ENCODE measurements at regions not wholly inside any gene's neighbourhood (a gene's known extent, or its start where the extent isn't known, plus 50 kb on each side); places are given as distances from the start of the nearest gene placed in this dataset.

DNA sequence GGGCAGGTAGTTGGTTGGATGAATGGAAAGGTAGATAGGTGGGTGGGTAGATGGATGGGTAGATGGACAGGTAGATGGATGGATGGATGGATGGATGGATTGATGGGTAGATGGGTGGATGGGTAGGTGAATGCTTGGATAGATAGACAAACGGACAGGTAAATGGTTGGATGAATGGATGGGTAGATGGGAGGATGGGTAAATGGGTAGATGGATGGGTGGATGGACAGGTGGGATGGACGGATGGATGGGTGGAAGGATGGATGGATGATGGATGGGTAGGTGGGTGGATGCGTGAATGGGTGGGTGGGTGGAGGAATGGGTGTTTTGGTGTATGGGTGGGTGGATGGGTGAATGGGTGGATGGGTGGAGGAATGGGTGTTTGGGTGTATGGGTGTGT is 50.1 kb upstream of the ASAP2 start:
- no peak for DNase-seq
- intact Hi-C loops (cut with DNase I): no loop called here

DNA sequence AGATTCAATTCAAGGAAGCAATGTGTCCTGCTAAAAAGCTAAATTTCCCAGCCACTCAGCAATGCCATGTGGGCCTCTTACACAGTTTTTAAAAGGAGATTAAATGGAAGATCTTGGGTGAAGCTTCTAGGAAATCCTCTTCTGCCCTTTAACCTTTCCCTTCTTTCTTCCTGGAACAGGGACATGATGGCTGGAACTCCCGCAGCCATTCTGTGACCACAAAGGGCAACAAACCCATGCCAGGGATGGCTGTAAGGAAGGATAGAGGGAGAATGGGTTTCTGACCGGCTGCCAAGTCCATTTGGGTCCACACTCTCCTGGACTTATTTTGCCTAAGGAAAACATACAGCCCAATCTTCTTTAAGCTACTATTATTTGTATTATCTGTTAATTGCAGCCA is 52.6 kb upstream of the ASAP2 start:
- DNase-seq: no peak
- intact Hi-C loops (cut with DNase I): no loop called here

DNA sequence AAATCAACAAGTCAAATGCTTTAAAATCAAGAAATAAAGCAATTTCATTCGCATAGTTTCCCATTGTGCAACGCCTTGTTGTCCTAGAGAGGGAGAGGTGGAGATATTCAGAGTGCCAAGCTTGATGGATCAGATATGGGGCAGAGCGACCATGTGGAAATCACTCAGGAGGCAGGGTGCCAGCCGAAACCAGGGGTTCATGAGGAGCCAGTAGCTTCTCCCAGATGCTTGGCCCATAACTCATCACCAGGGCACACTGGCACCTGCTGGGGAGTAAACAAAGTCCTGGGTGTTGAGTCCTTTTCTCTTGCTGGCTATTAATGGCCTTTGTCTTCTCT is 53.0 kb upstream of the ASAP2 start:
- no peak for DNase-seq
- intact Hi-C loops (cut with DNase I): no loop called here

DNA sequence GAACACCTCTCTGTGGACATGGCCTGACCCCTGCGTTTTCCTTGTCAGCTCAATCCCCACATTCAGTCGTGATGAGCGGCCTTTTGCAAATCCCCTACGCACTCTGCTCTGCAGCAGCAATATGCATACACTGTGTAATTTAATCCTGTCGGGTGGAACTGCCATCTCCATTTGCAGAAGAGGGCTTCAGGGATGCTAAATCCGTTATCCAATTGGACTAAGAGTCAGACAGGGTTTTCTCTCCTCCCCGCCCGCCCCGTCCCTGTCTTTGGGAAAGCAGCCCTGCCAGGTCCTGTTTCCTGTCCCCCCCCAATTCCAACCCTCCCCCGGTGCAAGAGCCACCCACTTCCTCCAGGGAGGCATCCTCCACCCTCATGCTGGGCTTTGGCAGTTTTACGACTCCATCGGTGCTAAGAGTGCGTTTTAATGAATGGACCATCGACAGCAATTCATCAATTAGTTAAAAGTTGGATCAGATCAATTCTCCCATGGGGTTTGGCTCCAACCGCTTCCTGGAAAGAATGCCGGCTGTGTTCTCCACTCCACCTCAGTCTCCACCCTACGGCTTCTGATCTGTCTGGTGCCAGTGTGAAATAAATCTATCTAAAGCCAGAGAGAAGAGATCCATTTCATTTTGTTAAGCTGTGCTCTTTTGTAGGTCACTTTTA is 53.5 kb upstream of the ASAP2 start:
- intact Hi-C loops (cut with DNase I): no loop called here
- DNase-seq: no peak

DNA sequence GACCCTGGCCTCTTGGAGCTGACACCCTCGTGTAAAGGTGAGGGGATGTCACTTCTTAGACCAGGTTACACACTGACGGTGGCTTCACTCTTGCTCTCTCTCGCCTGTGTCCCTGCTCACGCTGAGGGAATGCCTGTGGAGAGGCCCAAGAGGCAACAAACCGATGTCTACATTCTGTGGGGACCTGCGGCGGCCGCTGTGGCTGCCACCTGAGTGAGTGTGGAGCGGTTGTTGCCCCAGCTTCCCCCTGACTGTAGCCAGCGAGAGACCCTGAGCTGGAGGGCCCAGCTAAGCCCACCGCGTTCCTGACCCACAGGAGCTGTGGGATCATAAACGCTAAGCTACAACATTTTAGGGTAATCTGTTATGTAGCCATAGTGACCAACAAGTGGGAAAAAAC is 55.7 kb upstream of the ASAP2 start:
- DNase-seq: no peak
- intact Hi-C loops (cut with DNase I): no loop called here

DNA sequence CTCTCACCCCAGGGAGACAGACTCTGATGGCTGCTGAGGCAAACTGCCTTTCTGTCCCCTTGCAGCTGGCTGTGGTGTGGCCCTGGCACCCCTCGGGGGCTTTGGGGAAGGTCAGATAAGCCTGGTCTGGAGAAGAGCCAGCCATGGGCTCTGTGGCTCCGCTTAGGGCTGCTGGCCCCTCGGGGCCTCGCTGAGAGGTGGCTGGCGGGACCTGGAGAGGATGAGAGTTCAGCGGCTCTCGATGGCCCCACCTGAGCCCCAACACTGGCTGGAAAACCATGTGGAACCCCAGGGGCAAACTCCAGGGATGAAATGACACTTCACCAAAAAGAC is 56.1 kb upstream of the ASAP2 start:
- no peak for DNase-seq
- intact Hi-C loops (cut with DNase I): no loop called here

DNA sequence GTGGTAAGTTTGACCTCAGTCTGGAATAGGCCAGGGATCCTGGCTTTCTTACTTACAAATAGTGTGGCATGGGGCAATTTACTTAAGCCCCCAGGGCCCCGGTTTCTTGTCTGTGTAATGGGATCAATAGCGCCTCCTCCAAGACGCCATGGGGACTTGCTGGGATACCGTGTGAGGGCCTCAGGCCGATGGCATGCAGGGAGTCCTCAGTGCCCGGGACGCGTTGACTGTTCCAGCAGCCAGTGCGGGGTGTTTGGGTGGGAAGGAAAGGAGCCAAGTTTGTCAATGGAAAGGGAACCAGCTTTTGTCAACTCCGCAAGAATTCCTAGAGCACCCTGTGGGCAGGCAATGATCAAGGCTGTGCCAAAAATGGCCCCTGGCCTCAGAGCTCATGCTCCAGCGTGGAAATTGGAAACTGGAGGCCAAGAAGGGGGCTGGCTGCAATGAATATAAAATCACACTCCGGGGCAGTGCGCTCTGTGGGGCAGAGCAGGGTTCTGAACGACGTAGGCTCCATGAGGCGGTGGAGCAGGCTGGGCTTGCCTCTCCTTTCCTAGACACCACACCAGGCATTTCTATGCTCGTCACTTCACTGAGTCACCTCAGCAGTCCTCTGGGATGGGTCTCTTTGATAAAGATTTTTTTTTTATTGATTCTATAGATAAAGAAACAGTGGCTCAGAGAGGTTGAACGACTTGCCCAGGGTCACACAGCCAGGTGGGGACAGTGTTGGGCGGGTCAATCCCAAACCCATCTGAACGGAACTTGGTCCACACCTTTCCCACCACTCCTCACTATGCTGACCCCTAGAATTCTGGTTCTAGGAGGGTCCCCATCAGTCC is 56.7 kb upstream of the ASAP2 start:
- intact Hi-C loops (cut with DNase I): loop anchor here (10.0 kb wide), 1 partner anchor 185 kb away; no protein-coding TSS in a partner anchor

DNA sequence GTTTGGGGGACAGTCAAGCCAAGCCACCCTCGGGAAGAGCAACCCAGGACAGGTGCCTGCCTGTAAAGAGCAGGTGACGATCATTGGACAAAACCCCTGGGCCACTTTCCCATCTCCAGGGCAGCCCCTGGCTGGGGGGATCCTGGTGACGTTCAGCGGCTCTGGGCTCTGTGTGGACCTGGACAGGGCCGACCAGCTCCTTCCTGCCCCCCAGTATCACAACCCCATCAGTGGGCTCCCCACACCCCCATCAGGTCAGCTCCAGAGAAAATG is 57.3 kb upstream of the ASAP2 start:
- no peak for DNase-seq
- intact Hi-C loops (cut with DNase I): loop anchor here (10.0 kb wide), 1 partner anchor 185 kb away; no protein-coding TSS in a partner anchor

More for the DNA sequence above, 56.7 kb upstream of the ASAP2 start:
- no peak for DNase-seq

DNA sequence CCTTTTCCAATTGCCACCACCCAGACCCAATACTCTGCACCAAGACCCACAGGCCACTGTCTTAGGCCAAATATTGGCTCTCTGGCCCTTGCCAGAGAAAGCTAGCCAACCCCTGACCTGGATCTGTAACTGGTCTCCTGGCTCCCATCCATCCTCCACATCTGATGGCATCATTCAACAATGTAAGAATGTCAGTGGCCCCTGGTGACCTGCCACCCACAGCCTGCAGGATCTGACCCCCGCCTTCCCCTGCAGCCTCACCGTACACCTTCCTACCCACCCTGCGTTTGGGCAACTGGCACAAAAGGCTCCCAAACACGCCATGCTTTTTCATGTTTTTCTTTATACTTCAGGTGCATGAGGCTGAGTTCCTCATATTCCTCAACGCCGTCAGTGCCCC is 60.0 kb upstream of the ASAP2 start:
- intact Hi-C loops (cut with DNase I): loop anchor here (10.0 kb wide), 1 partner anchor 188 kb away; no protein-coding TSS in a partner anchor
- no peak for DNase-seq

DNA sequence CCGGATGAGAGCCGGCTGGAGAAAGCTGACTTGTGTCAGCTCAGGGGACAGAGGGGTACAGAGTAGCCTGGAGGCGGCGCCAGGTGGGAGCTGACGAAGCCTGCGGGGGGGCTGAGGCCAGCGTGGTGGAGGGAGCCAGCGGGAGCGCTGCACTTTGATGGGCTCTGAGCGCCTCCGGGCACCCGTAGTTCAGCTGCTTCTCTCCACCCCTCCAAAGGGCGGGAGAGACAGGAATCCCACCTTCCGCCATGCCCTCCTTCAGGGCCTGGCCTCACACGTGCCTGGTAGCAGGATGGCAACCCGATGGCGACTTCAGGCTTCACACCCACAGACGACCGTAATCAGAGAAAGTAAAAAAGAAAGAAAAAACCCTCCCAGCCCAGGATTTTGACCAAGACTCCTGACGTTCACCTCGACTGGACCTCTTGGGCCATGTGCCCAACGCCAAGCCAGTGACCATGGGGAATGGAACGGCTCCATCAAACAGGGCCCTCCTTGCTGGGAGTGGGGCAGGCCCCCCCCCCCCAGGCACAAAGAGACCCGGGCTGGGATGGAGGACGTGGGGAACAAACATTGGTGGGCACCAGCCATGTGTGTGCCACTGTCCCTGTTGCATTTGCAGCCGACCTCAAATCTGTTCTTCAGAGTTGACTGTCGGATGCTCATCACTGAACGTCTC is 60.7 kb upstream of the ASAP2 start:
- intact Hi-C loops (cut with DNase I): loop anchor here (10.0 kb wide), 1 partner anchor 189 kb away; no protein-coding TSS in a partner anchor
- no peak for DNase-seq

DNA sequence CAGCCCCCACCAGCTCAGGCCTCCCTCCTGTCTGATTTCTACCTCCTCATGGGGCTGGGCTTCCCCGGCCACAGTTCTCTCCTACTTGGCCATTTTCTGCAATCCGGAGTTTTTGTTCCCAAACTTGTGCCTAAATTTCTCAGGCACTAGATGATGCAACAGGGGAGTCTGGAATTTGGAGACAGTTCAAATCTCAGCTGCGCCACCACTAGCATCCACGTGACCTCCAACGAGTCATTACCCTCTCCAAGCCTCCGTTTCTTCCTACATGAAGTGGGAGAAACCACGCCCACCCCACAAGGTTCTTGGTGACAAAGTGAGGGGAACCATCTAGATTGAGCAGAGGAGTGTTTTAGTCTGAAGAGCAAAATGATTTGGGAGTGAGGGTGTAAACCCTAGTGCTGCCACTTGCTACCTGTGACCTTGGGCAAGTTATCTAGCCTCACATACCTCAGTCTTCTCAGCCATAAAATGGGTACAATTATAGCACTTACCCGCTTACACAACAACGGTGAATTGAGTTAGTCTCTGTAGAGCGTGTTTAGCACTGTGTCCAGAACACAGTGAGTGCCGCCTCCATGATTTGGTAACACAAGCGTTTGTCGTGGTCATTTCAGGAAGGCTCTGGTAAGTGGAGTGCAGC is 61.4 kb upstream of the ASAP2 start:
- peak in 29 of 42 donors; percentile 11 to 77 (median 43) for DNase-seq
- intact Hi-C loops (cut with DNase I): loop anchor here (10.0 kb wide), 1 partner anchor 190 kb away; no protein-coding TSS in a partner anchor

DNA sequence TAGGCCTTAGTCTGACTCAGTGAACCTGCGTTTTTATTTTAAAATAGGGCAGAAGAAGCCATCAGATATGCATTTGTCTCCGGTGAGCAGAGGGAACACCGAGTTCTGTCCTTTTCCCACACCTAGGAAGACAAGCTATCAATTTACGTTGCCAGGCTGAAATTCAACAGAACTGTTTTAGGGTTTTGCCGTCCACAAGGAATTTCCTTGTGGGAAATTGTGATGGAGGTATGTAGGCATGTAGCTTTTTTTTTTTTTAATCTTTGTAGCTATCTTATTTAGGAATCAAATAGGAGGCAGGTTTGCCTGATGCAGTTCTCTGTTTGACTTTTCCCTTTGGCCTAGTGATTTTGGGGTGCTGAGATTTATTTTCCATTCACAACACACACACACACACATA is 62.0 kb upstream of the ASAP2 start:
- no peak for DNase-seq
- intact Hi-C loops (cut with DNase I): loop anchor here (5.0 to 10.0 kb wide), 3 partner anchors 63 to 228 kb away; partner anchors contain the start of gene ASAP2

DNA sequence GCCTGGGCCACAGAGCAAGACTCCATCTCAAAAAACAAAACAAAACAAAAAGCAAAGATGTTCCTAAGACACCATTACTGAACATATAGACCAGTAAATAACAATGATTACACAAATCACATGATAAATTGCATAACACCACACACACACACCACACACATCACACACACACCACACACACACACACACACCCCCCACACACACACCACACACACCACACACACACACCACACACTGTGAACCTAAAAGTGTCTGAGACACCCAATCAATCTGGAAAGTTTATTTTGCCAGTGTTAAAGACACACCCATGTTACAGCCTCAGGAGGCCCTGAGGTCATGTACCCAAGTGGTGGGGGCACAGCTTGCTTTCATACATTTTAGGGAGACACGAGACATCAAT is 62.6 kb upstream of the ASAP2 start:
- intact Hi-C loops (cut with DNase I): loop anchor here (5.0 to 10.0 kb wide), 3 partner anchors 63 to 228 kb away; partner anchors contain the start of gene ASAP2
- no peak for DNase-seq

DNA sequence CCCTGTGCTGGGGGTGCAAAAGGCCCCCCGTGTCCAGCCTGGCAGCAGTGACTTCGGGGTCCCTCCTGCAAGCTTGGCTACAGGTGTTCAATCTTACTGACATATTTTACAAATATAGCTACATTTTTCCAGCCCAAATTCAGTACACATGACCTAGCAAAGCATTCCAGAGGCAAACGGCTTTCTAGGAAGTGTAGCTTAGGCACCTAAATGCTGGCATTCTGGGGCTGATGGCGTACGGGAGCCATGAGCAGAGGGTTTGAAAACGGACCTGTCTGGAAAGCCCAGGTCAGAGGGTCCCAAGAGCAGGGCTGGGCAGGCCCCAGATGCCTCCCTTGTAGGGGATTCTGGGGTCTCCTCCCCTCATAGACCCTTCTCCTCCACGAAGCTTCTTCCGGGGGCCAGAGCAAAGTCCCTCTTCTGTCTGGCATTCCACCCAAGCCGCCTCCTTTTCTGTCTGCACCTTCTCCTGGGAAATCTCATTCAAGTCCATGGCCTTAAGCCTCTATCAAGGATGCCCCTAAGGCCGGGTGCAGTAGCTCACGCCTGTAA is 63.3 kb upstream of the ASAP2 start:
- no peak for DNase-seq
- intact Hi-C loops (cut with DNase I): loop anchor here (5.0 to 10.0 kb wide), 3 partner anchors 64 to 229 kb away; partner anchors contain the start of gene ASAP2

DNA sequence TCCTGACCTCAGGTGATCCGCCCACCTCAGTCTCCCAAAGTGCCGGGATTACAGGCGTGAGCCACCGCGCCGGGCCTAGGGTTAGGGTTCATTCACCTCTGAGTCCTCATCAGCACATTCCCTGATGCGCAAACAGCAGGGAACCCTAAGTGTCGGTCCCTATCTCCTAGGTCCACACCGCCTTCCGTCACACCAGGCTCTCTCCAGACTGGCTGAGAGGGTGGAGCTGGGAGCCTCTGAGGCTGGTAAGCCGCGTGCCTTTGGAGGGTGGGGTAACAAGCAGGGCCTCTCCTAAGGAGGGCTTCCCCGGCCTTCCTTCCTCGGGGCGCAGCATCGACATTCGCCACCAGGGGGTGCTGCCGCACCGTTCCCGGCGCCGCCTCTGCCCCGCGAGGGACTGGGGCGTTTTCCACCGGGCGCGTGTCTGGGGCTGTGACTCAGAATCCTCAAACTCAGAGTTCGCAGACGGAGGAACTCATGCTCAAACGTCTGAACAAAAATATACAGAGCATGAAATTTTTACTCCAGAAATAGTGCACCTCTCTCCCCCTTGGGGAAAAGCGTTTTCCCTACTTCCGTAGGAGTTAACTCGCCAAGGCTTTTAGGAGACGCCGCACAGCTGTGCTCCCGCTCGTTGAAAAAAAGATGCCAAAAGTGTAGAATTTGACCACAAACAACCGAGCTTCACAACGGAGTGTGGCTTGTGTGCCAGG is 63.9 kb upstream of the ASAP2 start:
- peak; percentile 69 to 95 (median 90) for DNase-seq
- intact Hi-C loops (cut with DNase I): loop anchor here (5.0 to 10.0 kb wide), 3 partner anchors 65 to 230 kb away; partner anchors contain the start of gene ASAP2

DNA sequence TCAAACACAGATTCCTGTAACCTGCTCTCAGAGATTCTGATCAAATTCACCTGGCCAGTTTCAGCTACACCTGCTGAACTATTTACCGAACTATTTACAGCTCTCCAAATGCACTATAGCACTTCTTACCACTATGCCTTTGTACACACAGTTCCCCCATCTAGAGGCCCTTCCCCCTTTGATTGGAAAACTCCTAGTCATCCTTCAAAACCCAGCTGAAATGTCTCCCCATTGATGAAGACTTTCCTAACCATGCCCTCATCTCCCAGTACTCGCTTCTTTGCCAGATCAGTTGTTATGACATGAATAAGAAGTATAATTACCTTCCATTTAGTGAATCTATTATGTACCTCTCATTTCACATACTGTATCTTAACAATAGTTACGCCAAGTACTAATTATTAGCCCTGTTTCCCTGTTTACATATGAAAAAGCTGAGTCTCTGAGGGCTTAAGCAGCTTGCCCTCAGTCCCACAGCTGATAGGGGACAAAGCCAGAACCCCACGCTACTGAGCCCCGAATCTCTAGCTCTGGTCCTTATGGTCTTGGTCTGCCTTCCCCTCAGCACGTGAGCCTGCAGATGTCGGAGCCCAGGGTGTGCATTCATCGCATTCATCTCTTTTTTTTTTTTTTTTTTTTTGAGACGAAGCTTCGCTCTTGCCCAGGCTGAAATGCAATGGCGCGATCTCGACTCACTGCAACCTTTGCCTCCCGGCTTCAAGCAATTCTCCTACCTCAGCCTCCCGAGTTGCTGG is 64.7 kb upstream of the ASAP2 start:
- DNase-seq: no peak
- intact Hi-C loops (cut with DNase I): loop anchor here (5.0 to 10.0 kb wide), 3 partner anchors 65 to 230 kb away; partner anchors contain the start of gene ASAP2

DNA sequence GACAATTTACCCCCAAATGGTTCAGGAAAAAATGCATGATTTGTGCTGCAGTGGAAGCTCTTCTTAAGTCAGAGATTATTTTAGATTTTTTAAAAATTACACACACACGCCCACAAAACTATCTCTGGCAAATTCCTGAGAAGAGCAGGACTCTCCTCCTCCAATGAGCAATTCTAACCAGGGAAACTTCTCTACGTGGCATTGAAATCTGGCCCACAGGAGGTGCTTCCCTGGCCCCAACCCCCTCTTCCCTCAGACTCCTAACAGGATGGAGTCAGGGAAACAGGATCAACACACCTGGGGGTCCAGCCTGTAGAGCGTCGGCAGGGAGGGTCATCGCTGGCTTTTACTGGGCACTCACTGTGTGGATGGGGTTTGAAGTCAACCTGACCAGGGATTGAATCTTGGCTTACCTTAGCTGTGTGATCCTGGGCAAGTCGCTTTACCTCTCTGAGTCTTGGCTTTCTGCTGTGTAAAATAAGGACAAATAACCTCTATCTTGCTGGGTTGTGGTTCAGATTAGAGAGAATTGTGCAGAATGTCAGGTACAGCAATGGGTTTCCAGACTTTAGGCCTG is 65.4 kb upstream of the ASAP2 start:
- DNase-seq: peak in 1 of 42 donors; percentile 34
- intact Hi-C loops (cut with DNase I): loop anchor here (5.0 to 10.0 kb wide), 3 partner anchors 66 to 231 kb away; partner anchors contain the start of gene ASAP2
